ENCODE measurements at regions not wholly inside any gene's neighbourhood (a gene's known extent, or its start where the extent isn't known, plus 50 kb on each side); places are given as distances from the start of the nearest gene placed in this dataset.
"Not testable (repeated sequence)": the region's sequence is repeated elsewhere in the genome, so short reads cannot be mapped to it uniquely, and the experiment has no call there.

DNA sequence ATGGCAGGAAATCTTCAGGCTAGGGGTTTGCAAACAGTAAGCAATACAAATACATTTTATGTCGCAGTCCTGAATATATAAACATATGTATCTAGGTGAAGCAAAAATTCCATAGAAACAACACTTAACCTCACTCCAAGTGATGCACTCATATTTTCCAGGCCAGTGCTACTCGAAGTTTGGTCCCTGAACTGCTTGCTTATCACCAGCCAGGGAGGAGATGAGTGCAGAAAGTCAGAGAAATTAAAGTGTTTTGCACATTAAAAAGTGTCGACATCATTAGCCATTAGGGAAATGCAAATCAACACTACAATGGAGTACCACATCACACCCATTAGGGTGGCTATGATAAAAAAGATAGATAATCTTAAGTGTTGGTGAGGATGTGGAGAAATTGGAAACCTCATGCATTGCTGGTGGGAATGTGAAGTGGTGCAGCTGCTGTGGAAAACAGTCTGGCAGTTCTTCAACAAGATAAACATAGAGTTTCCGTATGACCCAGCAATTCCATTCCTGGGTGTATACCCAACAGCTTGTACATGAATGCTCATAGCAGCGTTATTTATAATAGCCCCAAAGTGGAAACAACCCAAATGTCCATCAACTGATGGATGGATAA lies 70.5 kb upstream of the CSF1 start:
- TF ChIP-seq EP300 (IDR thresholded peaks at IDR 0.05) (no peak), POLR2A (IDR thresholded peaks at IDR 0.05) (no peak)
- TF ChIP-seq, protein P1, sequence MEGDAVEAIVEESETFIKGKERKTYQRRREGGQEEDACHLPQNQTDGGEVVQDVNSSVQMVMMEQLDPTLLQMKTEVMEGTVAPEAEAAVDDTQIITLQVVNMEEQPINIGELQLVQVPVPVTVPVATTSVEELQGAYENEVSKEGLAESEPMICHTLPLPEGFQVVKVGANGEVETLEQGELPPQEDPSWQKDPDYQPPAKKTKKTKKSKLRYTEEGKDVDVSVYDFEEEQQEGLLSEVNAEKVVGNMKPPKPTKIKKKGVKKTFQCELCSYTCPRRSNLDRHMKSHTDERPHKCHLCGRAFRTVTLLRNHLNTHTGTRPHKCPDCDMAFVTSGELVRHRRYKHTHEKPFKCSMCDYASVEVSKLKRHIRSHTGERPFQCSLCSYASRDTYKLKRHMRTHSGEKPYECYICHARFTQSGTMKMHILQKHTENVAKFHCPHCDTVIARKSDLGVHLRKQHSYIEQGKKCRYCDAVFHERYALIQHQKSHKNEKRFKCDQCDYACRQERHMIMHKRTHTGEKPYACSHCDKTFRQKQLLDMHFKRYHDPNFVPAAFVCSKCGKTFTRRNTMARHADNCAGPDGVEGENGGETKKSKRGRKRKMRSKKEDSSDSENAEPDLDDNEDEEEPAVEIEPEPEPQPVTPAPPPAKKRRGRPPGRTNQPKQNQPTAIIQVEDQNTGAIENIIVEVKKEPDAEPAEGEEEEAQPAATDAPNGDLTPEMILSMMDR (IDR thresholded peaks at IDR 0.05) = no peak
- Histone ChIP-seq H3K4me3 (no peak overlapping the region), H3K27ac (no peak overlapping the region), H3K36me3 (no peaks in the 10 kb centered on the region), H3K9me3 (peaks cover 0 to 8% (median 1%) of the 10 kb centered on the region in 4 donors), H3K27me3 (no peaks in the 10 kb centered on the region), H3K4me1 (no peaks in the 10 kb centered on the region)
- no peak for DNase-seq (ENCODE audit: low spot score in 2 of 2)
- WGBS, 2 donors = 75% methylated on average over 5 of the region's 5 CpGs

DNA sequence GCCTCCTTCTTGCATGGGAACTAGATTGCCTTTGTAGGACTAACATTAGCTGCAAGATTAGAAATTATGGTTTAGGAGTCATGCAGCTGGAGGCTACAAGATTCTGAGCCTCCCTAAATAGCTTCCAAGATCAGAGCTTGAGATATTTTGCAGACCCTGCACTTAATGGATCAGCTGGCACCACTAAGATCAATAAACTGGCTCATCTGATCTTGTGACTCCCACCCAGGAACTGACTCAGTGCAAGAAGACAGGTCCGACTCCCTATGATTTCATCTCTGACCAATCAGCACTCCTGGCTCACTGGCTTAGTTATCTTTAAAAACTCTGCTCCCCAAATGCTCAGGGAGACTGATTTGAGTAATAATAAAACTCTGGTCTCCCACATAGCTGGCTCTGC lies 71.4 kb upstream of the CSF1 start:
- not testable (repeated sequence) for H3K9me3 ChIP-seq; H3K27me3 ChIP-seq; H3K4me3 ChIP-seq; H3K4me1 ChIP-seq; H3K36me3 ChIP-seq; H3K27ac ChIP-seq; DNase-seq (ENCODE audit: low spot score in 2 of 2)
- 75 to 92% methylated on average over 1 of the region's 1 CpG for WGBS, 2 donors

DNA sequence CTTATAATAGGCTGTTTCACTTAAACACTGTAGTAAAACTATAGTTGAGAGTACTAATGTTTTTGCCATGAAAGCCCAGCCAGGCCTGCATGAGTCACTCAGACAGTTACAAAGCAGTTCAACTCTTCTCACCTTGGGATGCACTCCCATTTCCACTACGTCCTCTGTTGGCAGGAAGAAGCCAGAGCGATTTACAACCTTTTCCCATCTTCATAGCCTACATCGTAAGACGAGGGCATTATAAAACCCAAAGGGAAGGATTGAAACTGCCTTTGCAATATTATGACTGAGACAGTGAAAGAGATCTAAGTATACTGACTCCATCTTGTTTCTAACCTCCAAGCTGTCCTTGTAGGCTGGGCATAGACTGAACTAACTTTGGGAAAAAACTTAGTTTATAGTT lies 71.8 kb upstream of the CSF1 start:
- H3K4me1 ChIP-seq = no peaks in the 10 kb centered on the region
- no peaks in the 10 kb centered on the region for H3K36me3 ChIP-seq
- H3K9me3 ChIP-seq = peaks cover 0 to 8% (median 1%) of the 10 kb centered on the region in 4 donors
- no peaks in the 10 kb centered on the region for H3K27me3 ChIP-seq
- no peak for DNase-seq (ENCODE audit: low spot score in 2 of 2)
- TF ChIP-seq POLR2A (IDR thresholded peaks at IDR 0.05) (no peak), EP300 (IDR thresholded peaks at IDR 0.05) (no peak)
- TF ChIP-seq, protein P1 (IDR thresholded peaks at IDR 0.05) = no peak
- no peak overlapping the region for H3K27ac ChIP-seq
- 60 to 77% methylated on average over 4 of the region's 4 CpGs for WGBS, 2 donors
- H3K4me3 ChIP-seq = no peak overlapping the region

DNA sequence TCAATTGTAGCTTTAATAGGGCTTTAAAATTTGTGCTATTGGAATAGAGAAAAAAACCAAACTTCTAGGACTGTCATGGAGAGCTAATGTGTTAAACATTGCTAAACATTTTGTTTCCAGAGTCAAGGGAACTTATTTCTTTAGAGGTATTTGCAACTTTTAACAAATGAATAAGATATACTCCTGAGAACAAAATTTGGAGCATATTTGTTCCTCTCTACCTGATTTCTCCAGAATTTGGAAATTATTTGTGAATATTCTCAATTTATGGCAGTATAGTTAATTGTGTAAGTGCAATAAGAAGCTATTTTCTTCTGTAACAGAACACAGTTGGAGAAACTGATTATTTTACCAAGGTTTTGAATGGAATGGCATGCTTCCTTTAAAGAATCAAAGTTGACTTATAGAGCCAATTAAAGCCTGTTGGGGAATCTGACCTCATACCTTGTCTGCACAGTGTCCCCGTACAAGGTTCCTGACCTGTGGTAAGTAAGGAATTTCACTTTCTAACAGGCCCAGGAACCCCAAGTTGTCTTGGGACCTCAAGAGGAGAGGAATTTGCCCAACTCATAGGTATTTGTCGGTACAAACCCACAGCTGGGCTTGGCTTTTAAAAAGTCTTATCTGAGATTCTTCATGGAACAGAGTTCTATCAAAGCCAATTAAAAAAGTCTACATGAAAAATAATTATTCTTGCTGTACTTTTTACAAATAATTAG lies 72.6 kb upstream of the CSF1 start:
- 91 to 92% methylated on average over 2 of the region's 2 CpGs for WGBS, 2 donors
- DNase-seq (ENCODE audit: low spot score in 2 of 2) = no peak
- Histone ChIP-seq H3K9me3 (peaks cover 0 to 8% (median 1%) of the 10 kb centered on the region in 4 donors), H3K4me3 (no peak overlapping the region), H3K27me3 (no peaks in the 10 kb centered on the region), H3K36me3 (no peaks in the 10 kb centered on the region), H3K4me1 (no peaks in the 10 kb centered on the region), H3K27ac (no peak overlapping the region)
- TF ChIP-seq, protein P1 (IDR thresholded peaks at IDR 0.05) = no peak
- TF ChIP-seq EP300 (IDR thresholded peaks at IDR 0.05) (no peak), POLR2A (IDR thresholded peaks at IDR 0.05) (no peak)

DNA sequence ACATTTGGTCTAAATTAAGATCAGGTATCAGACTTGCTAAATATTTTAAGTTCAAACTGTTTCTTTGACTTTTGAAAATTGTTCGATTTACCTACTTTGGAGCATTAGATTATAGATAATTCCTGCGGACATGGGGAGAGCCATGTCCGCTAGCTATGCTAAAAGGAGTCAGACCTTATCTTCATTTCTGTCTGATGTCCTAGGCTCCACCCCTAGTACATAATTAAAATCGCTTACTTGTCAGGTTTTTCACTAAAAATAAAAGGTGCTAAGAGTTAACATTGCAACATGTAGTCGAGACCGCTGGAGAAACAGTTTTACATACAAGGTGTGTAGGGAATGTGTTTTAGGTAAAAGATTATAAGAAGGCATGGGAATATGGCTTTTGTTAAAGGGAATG lies 71.9 kb upstream of the EPS8L3 start:
- not testable (repeated sequence) for DNase-seq (ENCODE audit: low spot score in 2 of 2); H3K4me3 ChIP-seq; H3K36me3 ChIP-seq; H3K4me1 ChIP-seq; H3K27ac ChIP-seq; H3K27me3 ChIP-seq
- 96 to 97% methylated on average over 6 of the region's 6 CpGs for WGBS, 2 donors
- peaks cover 0 to 14% (median 1%) of the 10 kb centered on the region in 4 donors for H3K9me3 ChIP-seq

DNA sequence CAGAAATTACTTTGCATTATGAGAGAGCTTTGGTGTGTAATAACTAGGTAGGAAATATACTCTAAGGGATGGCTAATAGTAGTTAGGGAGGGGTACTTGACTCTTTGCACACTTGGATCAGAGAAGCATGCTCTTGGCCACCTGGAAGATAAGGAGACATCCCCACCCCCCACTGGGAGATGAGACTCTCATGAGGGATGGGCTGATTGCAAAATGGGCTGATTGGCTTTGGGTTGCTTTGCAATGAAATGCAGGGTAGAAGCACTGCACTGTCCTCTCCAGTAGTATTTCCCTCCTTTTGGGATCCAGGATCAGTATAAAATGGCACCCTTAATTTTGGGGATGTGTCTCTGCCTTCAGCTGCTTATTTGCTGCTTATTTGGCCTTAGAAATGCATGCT lies 71.2 kb upstream of the EPS8L3 start:
- peaks cover 0 to 14% (median 1%) of the 10 kb centered on the region in 4 donors for H3K9me3 ChIP-seq
- no peaks in the 10 kb centered on the region for H3K36me3 ChIP-seq
- TF ChIP-seq POLR2A (IDR thresholded peaks at IDR 0.05) (no peak), EP300 (IDR thresholded peaks at IDR 0.05) (no peak)
- TF ChIP-seq, protein P1 (IDR thresholded peaks at IDR 0.05) = no peak
- H3K27ac ChIP-seq = no peak overlapping the region
- no peaks in the 10 kb centered on the region for H3K4me1 ChIP-seq
- H3K4me3 ChIP-seq = no peak overlapping the region
- no peaks in the 10 kb centered on the region for H3K27me3 ChIP-seq
- DNase-seq (ENCODE audit: low spot score in 2 of 2) = no peak

Measured in tibial nerve (tissue), 4 donors.